ENCODE measurements at regions not wholly inside any gene's neighbourhood (a gene's known extent, or its start where the extent isn't known, plus 50 kb on each side); places are given as distances from the start of the nearest gene placed in this dataset.
"Not testable (repeated sequence)": the region's sequence is repeated elsewhere in the genome, so short reads cannot be mapped to it uniquely, and the experiment has no call there.

DNA sequence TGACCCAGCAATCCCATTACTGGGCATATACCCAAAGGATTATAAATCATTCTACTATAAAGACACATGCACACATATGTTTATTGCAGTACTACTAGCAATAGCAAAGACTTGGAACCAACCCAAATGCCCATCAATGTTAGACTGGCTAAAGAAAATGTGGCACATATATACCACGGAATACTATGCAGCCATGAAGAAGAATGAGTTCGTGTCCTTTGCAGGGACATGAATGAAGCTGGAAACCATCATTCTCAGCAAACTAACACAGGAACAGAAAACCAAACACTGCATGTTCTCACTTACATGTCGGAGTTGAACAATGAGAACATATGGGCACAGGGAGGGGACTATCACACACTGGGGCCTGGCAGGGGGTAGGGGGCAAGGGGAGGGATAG lies 183.0 kb downstream of the HACE1 start:
- not testable (repeated sequence) for H3K4me1 ChIP-seq (ENCODE audit: insufficient read depth, low read length); H3K36me3 ChIP-seq (ENCODE audit: insufficient read depth, low read length); H3K9ac ChIP-seq (ENCODE audit: low read depth, low read length); H3K9me3 ChIP-seq (ENCODE audit: control insufficient read depth, insufficient read depth, low read length)

DNA sequence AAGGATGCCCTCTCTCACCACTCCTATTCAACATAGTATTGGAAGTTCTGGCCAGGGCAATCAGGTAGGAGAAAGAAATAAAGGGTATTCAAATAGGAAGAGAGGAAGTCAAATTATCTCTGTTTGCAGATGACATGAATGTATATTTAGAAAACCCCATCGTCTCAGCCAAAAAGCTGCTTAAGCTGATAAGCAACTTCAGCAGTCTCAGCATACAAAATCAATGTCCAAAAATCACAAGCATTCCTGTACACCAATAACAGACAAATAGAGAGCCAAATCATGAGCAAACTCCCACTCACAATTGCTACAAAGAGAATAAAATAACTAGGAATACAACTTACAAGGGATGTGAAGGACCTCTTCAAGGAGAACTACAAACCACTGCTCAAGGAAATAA lies 184.6 kb downstream of the HACE1 start:
- not testable (repeated sequence) for H3K36me3 ChIP-seq (ENCODE audit: insufficient read depth, low read length); H3K4me1 ChIP-seq (ENCODE audit: insufficient read depth, low read length); H3K9ac ChIP-seq (ENCODE audit: low read depth, low read length); H3K9me3 ChIP-seq (ENCODE audit: control insufficient read depth, insufficient read depth, low read length)

- not testable (repeated sequence) for H3K9me3 ChIP-seq (ENCODE audit: control insufficient read depth, insufficient read depth, low read length); H3K9ac ChIP-seq (ENCODE audit: low read depth, low read length); H3K4me1 ChIP-seq (ENCODE audit: insufficient read depth, low read length); H3K36me3 ChIP-seq (ENCODE audit: insufficient read depth, low read length)
Observed at GRCh38 chr6:104673078-104673477, 186.6 kb downstream of the HACE1 start.

DNA sequence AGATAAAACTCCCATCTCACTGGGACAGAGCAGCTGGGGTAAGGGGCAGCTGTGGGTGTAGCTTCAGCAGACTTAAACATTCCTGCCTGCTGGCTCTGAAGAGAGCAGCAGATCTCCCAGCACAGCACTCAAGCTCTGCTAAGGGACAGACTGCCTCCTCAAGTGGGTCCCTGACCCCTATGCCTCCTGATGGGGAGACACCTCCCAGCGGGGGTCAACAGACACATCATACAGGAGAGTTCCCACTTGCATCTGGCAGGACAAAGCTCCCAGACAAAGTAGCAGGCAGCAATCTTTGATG lies 188.2 kb downstream of the HACE1 start:
- H3K9ac ChIP-seq (ENCODE audit: low read depth, low read length): not testable (repeated sequence)

GRCh38 chr6:104670834-104671590 lies 188.7 kb downstream of the HACE1 start:
- H3K9ac ChIP-seq (ENCODE audit: low read depth, low read length); H3K36me3 ChIP-seq (ENCODE audit: insufficient read depth, low read length): not testable (repeated sequence)

More for the DNA sequence above, 188.2 kb downstream of the HACE1 start:
- not testable (repeated sequence) for H3K9me3 ChIP-seq (ENCODE audit: control insufficient read depth, insufficient read depth, low read length); H3K4me1 ChIP-seq (ENCODE audit: insufficient read depth, low read length); H3K36me3 ChIP-seq (ENCODE audit: insufficient read depth, low read length)

DNA sequence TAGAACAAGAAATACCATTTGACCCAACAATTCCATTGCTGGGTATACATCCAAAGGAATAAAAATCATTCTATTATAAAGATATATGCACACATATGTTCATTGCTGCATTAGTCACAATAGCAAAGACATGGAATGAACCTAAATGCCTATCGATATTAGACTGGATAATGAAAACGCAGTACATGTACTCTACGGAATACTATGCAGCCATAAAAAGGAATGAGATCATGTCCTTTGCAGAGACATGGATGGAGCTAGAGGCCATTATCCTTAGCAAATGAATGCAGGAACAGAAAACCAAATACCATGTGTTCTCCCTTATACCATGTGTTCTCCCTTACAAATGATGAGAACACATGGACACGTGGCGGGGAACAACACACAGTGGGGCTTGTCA lies 190.2 kb downstream of the HACE1 start:
- Histone ChIP-seq H3K9ac (ENCODE audit: low read depth, low read length) (no peak overlapping the region), H3K36me3 (ENCODE audit: insufficient read depth, low read length) (no peaks in the 10 kb centered on the region), H3K9me3 (ENCODE audit: control insufficient read depth, insufficient read depth, low read length) (peaks cover 4% of the 10 kb centered on the region; the same call in 1 of the 2 replicates), H3K4me1 (ENCODE audit: insufficient read depth, low read length) (no peaks in the 10 kb centered on the region)

More at GRCh38 chr6:104670834-104671590, 188.7 kb downstream of the HACE1 start:
- not testable (repeated sequence) for H3K9me3 ChIP-seq (ENCODE audit: control insufficient read depth, insufficient read depth, low read length); H3K4me1 ChIP-seq (ENCODE audit: insufficient read depth, low read length)

DNA sequence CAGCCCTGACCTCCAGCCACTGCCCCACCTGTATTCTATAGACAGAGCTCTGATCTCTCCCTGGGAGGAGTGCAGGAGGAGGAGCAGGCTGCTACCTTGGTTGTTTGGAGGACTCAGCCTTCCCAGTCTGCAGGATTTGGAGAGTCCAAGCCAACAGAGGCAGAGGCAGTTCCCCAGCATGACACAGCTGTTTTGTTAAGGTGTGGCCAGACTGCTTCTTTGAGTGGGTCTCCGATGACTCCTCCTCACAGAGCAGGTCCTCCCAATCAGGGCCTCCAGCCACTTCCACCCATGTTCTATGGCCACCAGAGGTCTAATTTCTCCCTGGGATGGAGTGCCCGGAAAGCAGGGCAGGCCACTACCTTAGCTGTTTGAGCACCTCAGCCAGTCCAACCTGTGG lies 203.5 kb downstream of the HACE1 start:
- no peaks in the 10 kb centered on the region for H3K36me3 ChIP-seq (ENCODE audit: insufficient read depth, low read length)
- no peaks in the 10 kb centered on the region for H3K4me1 ChIP-seq (ENCODE audit: insufficient read depth, low read length)
- no peak overlapping the region for H3K9ac ChIP-seq (ENCODE audit: low read depth, low read length)
- no peaks in the 10 kb centered on the region for H3K9me3 ChIP-seq (ENCODE audit: control insufficient read depth, insufficient read depth, low read length)

DNA sequence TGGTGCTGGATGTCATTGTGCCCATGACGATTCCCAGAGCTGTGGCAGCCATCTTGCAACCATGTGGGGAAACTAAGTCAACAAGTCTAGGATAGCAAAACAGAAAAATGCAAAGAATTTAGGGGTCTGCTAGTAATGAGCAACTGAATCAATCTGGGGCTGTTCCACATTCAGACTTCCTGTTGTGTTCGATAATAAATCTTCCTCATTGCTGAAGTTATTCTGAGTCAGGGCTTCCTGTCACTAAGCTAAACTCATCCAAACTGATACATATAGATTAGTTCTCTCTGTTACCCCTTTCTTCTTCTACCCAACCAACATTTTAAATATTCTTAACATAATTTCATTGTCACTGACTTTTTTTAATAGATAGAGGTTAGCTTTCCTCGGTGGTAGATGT lies 205.9 kb downstream of the HACE1 start:
- no peaks in the 10 kb centered on the region for H3K4me1 ChIP-seq (ENCODE audit: insufficient read depth, low read length)
- H3K36me3 ChIP-seq (ENCODE audit: insufficient read depth, low read length): no peaks in the 10 kb centered on the region
- H3K9me3 ChIP-seq (ENCODE audit: control insufficient read depth, insufficient read depth, low read length): no peaks in the 10 kb centered on the region
- no peak overlapping the region for H3K9ac ChIP-seq (ENCODE audit: low read depth, low read length)

GRCh38 chr6:104648347-104648746 lies 211.4 kb downstream of the HACE1 start:
- Histone ChIP-seq H3K9ac (ENCODE audit: low read depth, low read length) (no peak overlapping the region), H3K9me3 (ENCODE audit: control insufficient read depth, insufficient read depth, low read length) (no peaks in the 10 kb centered on the region; the same call in 1 of the 2 replicates), H3K4me1 (ENCODE audit: insufficient read depth, low read length) (no peaks in the 10 kb centered on the region), H3K36me3 (ENCODE audit: insufficient read depth, low read length) (no peaks in the 10 kb centered on the region)

DNA sequence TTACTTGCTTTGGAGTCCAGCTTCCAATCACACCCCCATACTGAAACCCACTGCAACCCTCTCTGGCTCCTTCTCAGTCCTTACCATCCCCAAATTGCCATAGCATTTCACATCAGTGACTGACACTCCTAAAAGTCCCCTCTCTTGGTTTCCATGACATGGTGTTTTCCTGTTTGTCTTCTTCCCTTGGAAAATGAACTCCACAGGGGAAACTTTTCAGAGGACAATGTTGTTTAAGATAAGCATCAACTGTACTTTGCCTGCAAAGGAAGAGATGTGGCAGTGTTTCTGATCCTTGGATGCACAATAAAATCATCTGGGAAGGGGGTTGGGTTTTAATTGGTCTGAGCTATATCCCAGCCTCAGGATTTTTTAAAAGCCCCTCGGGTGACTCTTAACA lies 214.9 kb downstream of the HACE1 start:
- Histone ChIP-seq H3K36me3 (ENCODE audit: insufficient read depth, low read length) (no peaks in the 10 kb centered on the region), H3K9me3 (ENCODE audit: control insufficient read depth, insufficient read depth, low read length) (no peaks in the 10 kb centered on the region; the same call in 1 of the 2 replicates), H3K4me1 (ENCODE audit: insufficient read depth, low read length) (no peaks in the 10 kb centered on the region), H3K9ac (ENCODE audit: low read depth, low read length) (no peak overlapping the region)

DNA sequence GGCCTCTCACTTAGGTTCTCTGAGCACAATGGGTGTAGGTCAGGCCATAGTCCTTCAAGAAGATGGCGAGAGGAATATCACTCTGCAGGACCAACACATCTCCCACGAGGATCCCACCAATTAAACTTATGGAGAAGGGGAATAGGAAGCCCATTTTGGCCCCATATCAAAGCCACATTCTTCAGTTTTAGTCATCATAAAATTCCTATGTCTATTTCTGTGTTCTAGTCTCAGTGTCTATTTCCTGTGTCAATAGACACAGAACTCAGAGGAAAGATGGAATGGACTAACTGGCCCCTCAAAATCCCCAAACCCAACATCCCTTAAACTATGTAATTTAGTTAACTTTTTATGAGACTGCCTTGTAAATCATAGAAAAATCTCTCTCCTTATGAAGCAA lies 216.8 kb downstream of the HACE1 start:
- no peaks in the 10 kb centered on the region for H3K4me1 ChIP-seq (ENCODE audit: insufficient read depth, low read length)
- no peak overlapping the region for H3K9ac ChIP-seq (ENCODE audit: low read depth, low read length)
- no peaks in the 10 kb centered on the region; the same call in 1 of the 2 replicates for H3K9me3 ChIP-seq (ENCODE audit: control insufficient read depth, insufficient read depth, low read length)
- no peaks in the 10 kb centered on the region for H3K36me3 ChIP-seq (ENCODE audit: insufficient read depth, low read length)

- no peaks in the 10 kb centered on the region for H3K4me1 ChIP-seq (ENCODE audit: insufficient read depth, low read length)
Observed at GRCh38 chr6:104640761-104641160, 219.0 kb downstream of the HACE1 start.

DNA sequence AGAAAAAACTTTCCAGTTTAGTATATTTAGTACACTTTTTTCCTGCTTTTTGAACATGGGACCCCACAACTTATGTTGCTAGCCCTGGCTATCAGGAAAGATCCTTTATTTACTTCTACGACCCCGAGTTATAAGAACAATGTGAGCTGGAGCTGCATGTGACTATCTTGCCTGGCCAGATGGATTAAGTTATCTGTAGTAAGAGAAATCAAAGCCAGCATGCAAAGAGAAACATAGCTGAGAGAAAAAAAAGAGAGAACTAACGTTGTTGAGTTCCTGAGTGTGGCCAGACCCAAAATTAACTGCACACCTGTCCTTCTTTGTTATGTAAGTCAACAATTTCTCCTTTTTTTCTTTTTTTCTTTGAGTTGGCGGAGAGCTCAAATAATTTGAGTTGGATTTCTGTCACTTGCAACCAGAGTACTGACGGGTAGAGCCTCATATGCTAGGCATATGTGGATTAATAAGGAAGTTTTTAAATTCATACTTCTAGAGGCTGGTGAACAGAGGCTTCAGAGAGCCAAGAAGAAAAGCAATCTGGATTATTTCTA lies 219.5 kb downstream of the HACE1 start:
- Histone ChIP-seq H3K9me3 (ENCODE audit: control insufficient read depth, insufficient read depth, low read length) (no peaks in the 10 kb centered on the region; the same call in 1 of the 2 replicates), H3K4me1 (ENCODE audit: insufficient read depth, low read length) (no peaks in the 10 kb centered on the region), H3K36me3 (ENCODE audit: insufficient read depth, low read length) (no peaks in the 10 kb centered on the region), H3K9ac (ENCODE audit: low read depth, low read length) (no peak overlapping the region)

More at GRCh38 chr6:104640761-104641160, 219.0 kb downstream of the HACE1 start:
- Histone ChIP-seq H3K9me3 (ENCODE audit: control insufficient read depth, insufficient read depth, low read length) (no peaks in the 10 kb centered on the region; the same call in 1 of the 2 replicates), H3K36me3 (ENCODE audit: insufficient read depth, low read length) (no peaks in the 10 kb centered on the region), H3K9ac (ENCODE audit: low read depth, low read length) (no peak overlapping the region)

GRCh38 chr6:104639668-104640067 lies 220.1 kb downstream of the HACE1 start:
- Histone ChIP-seq H3K9ac (ENCODE audit: low read depth, low read length) (no peak overlapping the region), H3K9me3 (ENCODE audit: control insufficient read depth, insufficient read depth, low read length) (no peaks in the 10 kb centered on the region; the same call in 1 of the 2 replicates), H3K4me1 (ENCODE audit: insufficient read depth, low read length) (no peaks in the 10 kb centered on the region), H3K36me3 (ENCODE audit: insufficient read depth, low read length) (no peaks in the 10 kb centered on the region)

- H3K36me3 ChIP-seq (ENCODE audit: insufficient read depth, low read length): no peaks in the 10 kb centered on the region
- no peaks in the 10 kb centered on the region for H3K4me1 ChIP-seq (ENCODE audit: insufficient read depth, low read length)
- no peak overlapping the region for H3K9ac ChIP-seq (ENCODE audit: low read depth, low read length)
- H3K9me3 ChIP-seq (ENCODE audit: control insufficient read depth, insufficient read depth, low read length): no peaks in the 10 kb centered on the region
Observed at GRCh38 chr6:104638841-104639290, 220.9 kb downstream of the HACE1 start.
